GM21515 (cell line): ENCODE measurements at regions not wholly inside any gene's neighbourhood (a gene's known extent, or its start where the extent isn't known, plus 50 kb on each side); places are given as distances from the start of the nearest gene placed in this dataset.

Source experiments
- ATAC-seq: cut with Tn5 transposase; IDR thresholded peaks from one replicate; pipeline ENCODE4 v1.9.1; 2021; ENCODE audit not compliant: unreplicated experiment

DNA sequence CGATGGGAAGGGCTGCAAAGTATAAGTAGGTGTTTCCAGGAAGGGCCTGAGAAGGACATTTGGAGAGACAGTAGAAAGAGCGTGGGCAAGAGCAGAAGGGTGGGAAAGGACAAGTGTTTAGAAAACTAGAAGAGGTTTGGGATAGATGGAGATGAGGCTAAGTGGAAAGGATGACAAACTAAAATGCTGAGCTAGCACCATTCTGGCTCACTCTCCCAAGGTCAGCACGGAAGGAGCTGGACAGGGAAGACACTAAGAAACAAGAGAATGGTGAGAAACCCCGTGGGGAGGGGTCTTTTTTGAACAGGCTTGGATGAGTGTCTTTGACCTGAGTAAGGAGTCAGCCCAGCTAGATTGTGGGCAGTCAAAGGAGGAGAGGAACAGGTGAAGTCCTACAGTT, 286.0 kb downstream of the CDK5RAP2 start:
- ATAC-seq, result no peak

- ATAC-seq, result no peak
Measured at GRCh38 chr9:120292606-120293005, 287.4 kb downstream of the CDK5RAP2 start.

GRCh38 chr9:120291050-120291449, 288.9 kb downstream of the CDK5RAP2 start:
- no peak for ATAC-seq

- no peak for ATAC-seq
Measured at GRCh38 chr9:120289990-120290975, 289.7 kb downstream of the CDK5RAP2 start.

GRCh38 chr9:120289098-120289497, 290.9 kb downstream of the CDK5RAP2 start:
- ATAC-seq, result no peak

GRCh38 chr9:120286530-120286929, 293.4 kb downstream of the CDK5RAP2 start:
- no peak for ATAC-seq

DNA sequence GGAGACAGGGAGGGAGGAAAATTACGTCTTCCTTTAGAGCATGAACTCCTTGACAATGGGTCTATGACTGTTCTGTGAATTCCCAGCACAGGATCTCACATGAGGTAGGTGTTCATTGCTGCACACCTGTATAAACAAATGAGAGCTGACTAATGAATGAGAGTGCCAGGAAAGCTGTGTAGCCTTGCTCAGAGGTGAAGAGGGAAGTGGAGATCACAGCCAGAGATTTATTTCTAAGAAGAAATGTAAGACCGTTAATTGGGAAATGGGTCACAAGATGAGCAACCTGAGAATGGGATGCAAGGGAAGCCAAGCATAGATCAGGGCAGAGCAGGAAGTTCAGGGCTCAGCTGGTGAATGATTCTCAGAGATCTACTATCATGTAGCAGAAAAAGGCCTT, 295.1 kb downstream of the CDK5RAP2 start:
- ATAC-seq, result no peak

- ATAC-seq, result no peak
Measured at GRCh38 chr9:120281665-120282064, 298.3 kb downstream of the CDK5RAP2 start.

- ATAC-seq, result no peak
Measured at GRCh38 chr9:120267929-120268328, 312.0 kb downstream of the CDK5RAP2 start.

DNA sequence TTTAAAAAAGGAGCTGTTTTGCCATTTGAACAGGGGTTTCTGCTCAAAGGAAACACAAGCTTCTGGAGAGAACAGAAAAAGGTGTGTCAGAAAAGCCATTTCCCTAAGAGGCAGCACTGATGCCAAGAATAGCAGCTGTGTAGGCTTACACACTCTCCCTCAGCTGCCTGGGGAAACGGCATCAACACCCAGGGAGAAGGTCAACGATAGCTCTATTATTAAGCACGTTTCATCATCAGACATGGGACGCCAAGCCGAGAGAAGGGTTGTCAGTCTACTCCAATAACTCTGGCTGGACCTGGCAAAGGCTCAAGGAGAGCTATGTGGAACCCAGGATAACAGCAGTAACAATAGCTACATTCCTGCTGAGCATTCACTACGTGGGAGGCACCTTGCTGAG, 314.2 kb downstream of the CDK5RAP2 start:
- no peak for ATAC-seq

DNA sequence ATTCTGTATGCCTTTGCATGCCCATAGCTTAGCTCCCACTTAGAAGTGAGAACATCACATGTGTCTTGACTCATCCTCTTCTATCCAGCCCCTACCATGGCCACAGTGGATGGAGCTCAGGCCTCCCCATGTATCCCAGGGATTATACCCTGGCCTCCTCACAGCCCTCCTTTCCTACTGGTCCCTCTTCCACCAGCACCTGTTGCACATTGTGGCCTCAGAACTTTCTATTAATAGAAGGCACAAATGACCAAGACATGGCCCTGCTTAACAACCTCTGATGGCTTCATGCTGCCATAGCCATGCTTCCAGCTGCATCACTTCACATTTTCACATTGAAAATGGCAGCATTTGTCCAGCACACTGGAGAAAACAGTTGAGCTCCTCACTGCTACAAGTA, 315.4 kb downstream of the CDK5RAP2 start:
- no peak for ATAC-seq

- ATAC-seq, result no peak
Measured at GRCh38 chr9:120263836-120264235, 316.1 kb downstream of the CDK5RAP2 start.

DNA sequence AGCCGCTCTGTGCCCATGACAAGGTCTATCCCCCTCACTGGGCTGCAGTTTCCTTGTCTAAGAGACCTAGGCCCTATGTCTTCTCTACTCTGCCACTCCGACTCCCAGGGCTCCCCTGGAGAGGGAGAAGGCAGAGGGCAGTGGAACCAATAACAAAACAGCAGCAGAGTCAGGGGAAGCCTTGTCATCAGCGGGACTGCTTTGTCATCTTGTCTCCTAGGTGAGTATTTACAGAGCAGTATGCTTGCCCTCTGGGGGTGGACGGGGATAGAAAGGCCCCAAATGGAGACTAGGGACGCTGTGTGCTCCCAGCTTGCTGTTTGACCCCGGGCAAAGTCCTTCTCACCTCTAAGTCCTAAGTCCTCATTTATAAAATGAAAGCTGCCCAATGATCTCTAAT, 318.5 kb downstream of the CDK5RAP2 start:
- ATAC-seq, result no peak

DNA sequence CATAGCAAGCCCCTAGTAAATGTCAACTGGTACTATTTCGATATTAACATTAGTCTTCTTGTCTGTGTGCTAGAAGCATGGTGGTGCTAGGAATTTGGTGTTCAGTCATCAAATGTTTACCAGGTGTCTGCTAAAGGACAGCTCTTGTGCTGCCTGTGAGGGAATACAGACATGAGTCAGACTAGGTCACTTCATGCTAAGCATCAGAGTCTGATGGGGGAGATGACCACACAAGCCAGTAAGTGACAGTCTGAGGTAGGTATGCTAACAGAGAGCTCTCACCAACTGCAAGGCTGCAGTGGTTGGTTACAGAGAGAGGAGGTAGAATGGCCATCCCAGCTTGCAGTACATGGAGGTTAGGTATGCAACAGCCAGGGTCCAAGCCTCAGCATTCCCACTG, 320.9 kb downstream of the CDK5RAP2 start:
- ATAC-seq, result no peak

- no peak for ATAC-seq
Measured at GRCh38 chr9:120258096-120258495, 321.9 kb downstream of the CDK5RAP2 start.

GRCh38 chr9:120257483-120257882, 322.5 kb downstream of the CDK5RAP2 start:
- ATAC-seq, result no peak

GRCh38 chr9:120256146-120256545, 323.8 kb downstream of the CDK5RAP2 start:
- no peak for ATAC-seq

DNA sequence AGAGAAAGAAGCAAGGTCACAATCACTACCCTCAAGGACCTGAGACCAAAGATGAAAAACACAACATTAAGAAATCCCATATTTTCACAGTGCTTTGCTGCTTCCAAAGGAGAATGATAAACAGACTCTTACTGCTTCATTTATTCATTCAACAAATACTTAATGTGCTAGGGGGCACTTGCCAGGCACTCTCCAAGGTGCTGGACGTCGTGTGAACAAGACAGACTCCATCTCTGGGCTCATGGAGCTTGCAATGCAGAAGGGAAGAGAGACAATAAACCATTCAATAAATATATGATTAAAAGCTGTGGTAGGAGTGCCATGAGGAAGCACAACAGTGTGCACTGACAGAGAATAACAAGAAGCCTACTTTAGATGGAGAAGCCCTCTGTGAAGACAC, 327.7 kb downstream of the CDK5RAP2 start:
- no peak for ATAC-seq

GRCh38 chr9:120242116-120242811, 337.7 kb downstream of the CDK5RAP2 start:
- no peak for ATAC-seq

- ATAC-seq, result no peak
Measured at GRCh38 chr9:120236596-120236995, 343.4 kb downstream of the CDK5RAP2 start.

DNA sequence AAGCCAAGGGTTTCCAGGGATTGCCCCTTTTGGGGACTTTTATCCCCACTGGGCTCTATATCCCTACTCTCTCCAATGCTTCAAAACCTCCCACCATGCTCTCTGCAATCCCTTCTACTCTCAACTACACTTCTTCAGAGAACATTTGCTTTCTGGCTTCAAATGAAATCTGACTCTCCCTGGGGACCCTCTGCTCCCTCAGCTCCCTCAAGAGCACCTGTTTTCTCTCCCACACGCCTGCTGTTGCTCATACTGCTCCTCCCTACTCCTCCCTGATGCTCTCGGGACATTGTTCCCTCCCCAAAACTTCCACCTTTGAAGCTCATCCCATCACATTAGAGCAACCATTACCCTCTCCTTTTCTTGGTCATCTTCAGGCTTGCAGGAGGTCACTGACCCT, 344.9 kb downstream of the CDK5RAP2 start:
- no peak for ATAC-seq

DNA sequence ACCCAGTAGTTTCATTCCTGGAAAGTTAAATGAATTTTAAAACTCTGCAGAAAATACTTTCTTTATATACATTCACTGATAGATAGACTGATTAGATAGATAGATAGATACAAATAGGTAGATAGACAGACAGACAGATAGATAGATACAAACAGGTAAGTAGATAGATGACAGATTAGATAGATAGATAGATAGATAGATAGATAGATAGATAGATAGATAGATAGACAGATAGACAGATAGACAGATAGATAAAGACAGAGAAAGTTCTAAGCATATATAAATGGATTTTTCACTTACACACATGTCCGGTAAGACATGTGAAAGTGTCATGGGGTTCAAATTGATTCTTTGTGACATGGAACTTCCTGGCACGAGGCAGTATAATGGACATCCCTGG, 349.7 kb downstream of the CDK5RAP2 start:
- ATAC-seq, result no peak
